Lower leg skin (tissue), 4 donors: ENCODE measurements at regions not wholly inside any gene's neighbourhood (a gene's known extent, or its start where the extent isn't known, plus 50 kb on each side); places are given as distances from the start of the nearest gene placed in this dataset.

ENCODE experiments used
- DNase-seq, 2 donors: peaks; one replicate each; pipeline ENCODE4 v3.0.0-alpha.2; 2019; ENCODE audit warnings: low spot score in 2 of 2
- H3K4me3 ChIP-seq: fragments of 200-600 bp; sonication (generic); 2 replicates; pipeline ENCODE4 v1.5.1; 2017; ENCODE audit warnings: mild to moderate bottlenecking, low read depth; ENCODE audit not compliant: poor library complexity, severe bottlenecking
- CTCF ChIP-seq, 3 donors: fragments of 450-650 bp; IDR thresholded peaks; one replicate each; pipeline ENCODE4 v1.5.1; 2016; ENCODE audit warnings: antibody characterized with exemption in 3 of 3, mild to moderate bottlenecking in 3 of 3, moderate library complexity in 2 of 3
- POLR2A ChIP-seq, 2 donors: fragments of 450-650 bp; IDR thresholded peaks; one replicate each; pipeline ENCODE4 v1.6.1; 2016 to 2017; ENCODE audit warnings: antibody characterized with exemption in 2 of 2, mild to moderate bottlenecking in 1 of 2, moderate library complexity in 1 of 2
- WGBS, 2 donors: methylation state at CpG; one replicate each; pipeline ENCODE4 v1.1.5; 2018; 5-methylcytosine and 5-hydroxymethylcytosine counted together
- intact Hi-C: fragments of 100-400 bp; cut with DNase I; formaldehyde crosslinking; loops from one replicate; pipeline ENCODE4 v1.15.0; 2023; ENCODE audit warnings: low total_unique reads

- WGBS, 2 donors = 60 to 71% methylated on average over 5 of the region's 5 CpGs
- no peak for TF ChIP-seq POLR2A (IDR thresholded peaks at IDR 0.05)
- TF ChIP-seq CTCF (IDR thresholded peaks at IDR 0.05) = no peak
- no peak for DNase-seq
- H3K4me3 ChIP-seq = no peak overlapping the region
- intact Hi-C loops = no loop called here
These were observed 83.7 kb upstream of the CTTNBP2NL start for GRCh38 chr1:112312315-112312714.

GRCh38 chr1:112312879-112313278 is 83.1 kb upstream of the CTTNBP2NL start:
- intact Hi-C loops = no loop called here
- TF ChIP-seq POLR2A (IDR thresholded peaks at IDR 0.05) = no peak
- TF ChIP-seq CTCF (IDR thresholded peaks at IDR 0.05) = no peak
- no peak for DNase-seq
- no peak overlapping the region for H3K4me3 ChIP-seq
- 82% methylated on average over 5 of the region's 5 CpGs for WGBS, 2 donors

GRCh38 chr1:112316254-112316913 is 79.6 kb upstream of the CTTNBP2NL start:
- H3K4me3 ChIP-seq = no peak overlapping the region
- TF ChIP-seq CTCF (IDR thresholded peaks at IDR 0.05) = no peak
- TF ChIP-seq POLR2A (IDR thresholded peaks at IDR 0.05) = no peak
- intact Hi-C loops = no loop called here
- DNase-seq = no peak
- WGBS, 2 donors = 69 to 79% methylated on average over 8 of the region's 8 CpGs

GRCh38 chr1:112317140-112317539 is 78.9 kb upstream of the CTTNBP2NL start:
- 47 to 53% methylated on average over 2 of the region's 2 CpGs for WGBS, 2 donors
- TF ChIP-seq POLR2A (IDR thresholded peaks at IDR 0.05) (no peak), CTCF (IDR thresholded peaks at IDR 0.05) (no peak)
- H3K4me3 ChIP-seq = no peak overlapping the region
- intact Hi-C loops = no loop called here
- DNase-seq = no peak

- 47 to 64% methylated on average over 6 of the region's 6 CpGs for WGBS, 2 donors
- no peak for DNase-seq
- no peak for TF ChIP-seq CTCF (IDR thresholded peaks at IDR 0.05)
- no peak for TF ChIP-seq POLR2A (IDR thresholded peaks at IDR 0.05)
- intact Hi-C loops = no loop called here
- H3K4me3 ChIP-seq = no peak overlapping the region
These were observed 78.4 kb upstream of the CTTNBP2NL start for GRCh38 chr1:112317611-112318062.

- TF ChIP-seq CTCF (IDR thresholded peaks at IDR 0.05) (no peak), POLR2A (IDR thresholded peaks at IDR 0.05) (no peak)
- intact Hi-C loops = no loop called here
- WGBS, 2 donors = 86 to 97% methylated on average over 2 of the region's 2 CpGs
- no peak overlapping the region for H3K4me3 ChIP-seq
- DNase-seq = no peak
These were observed 77.8 kb upstream of the CTTNBP2NL start for GRCh38 chr1:112318263-112318662.
